ENCODE measurements at regions not wholly inside any gene's neighbourhood (a gene's known extent, or its start where the extent isn't known, plus 50 kb on each side); places are given as distances from the start of the nearest gene placed in this dataset.

- Histone ChIP-seq H3K9me3 (ENCODE audit: control insufficient read depth, low read depth, low read length) (no peaks in the 10 kb centered on the region), H3K27ac (ENCODE audit: low read length) (no peak overlapping the region), H3K27me3 (ENCODE audit: control insufficient read depth, insufficient read depth, low read length) (no peaks in the 10 kb centered on the region), H3K4me1 (ENCODE audit: control insufficient read depth, insufficient read depth, low read length) (no peaks in the 10 kb centered on the region), H3K36me3 (ENCODE audit: control insufficient read depth, insufficient read depth, low read length) (no peaks in the 10 kb centered on the region), H3K4me3 (ENCODE audit: low read length) (no peak overlapping the region)
- no peak for DNase-seq
Observed at GRCh38 chr14:53354336-53354735, 201.2 kb upstream of the DDHD1 start.

GRCh38 chr14:53350866-53351265, 197.7 kb upstream of the DDHD1 start:
- no peaks in the 10 kb centered on the region for H3K4me1 ChIP-seq (ENCODE audit: control insufficient read depth, insufficient read depth, low read length)
- H3K4me3 ChIP-seq (ENCODE audit: low read length), result no peak overlapping the region
- H3K27me3 ChIP-seq (ENCODE audit: control insufficient read depth, insufficient read depth, low read length), result no peaks in the 10 kb centered on the region
- H3K27ac ChIP-seq (ENCODE audit: low read length), result no peak overlapping the region
- DNase-seq, result no peak
- H3K9me3 ChIP-seq (ENCODE audit: control insufficient read depth, low read depth, low read length), result no peaks in the 10 kb centered on the region
- no peaks in the 10 kb centered on the region for H3K36me3 ChIP-seq (ENCODE audit: control insufficient read depth, insufficient read depth, low read length)

GRCh38 chr14:53350429-53350828, 197.3 kb upstream of the DDHD1 start:
- no CpG with 5 or more reads among the region's 2 CpGs for WGBS (ENCODE audit: insufficient coverage, low lambda C conversion rate)
- Histone ChIP-seq H3K36me3 (ENCODE audit: control insufficient read depth, insufficient read depth, low read length) (no peaks in the 10 kb centered on the region), H3K4me3 (ENCODE audit: low read length) (no peak overlapping the region), H3K9me3 (ENCODE audit: control insufficient read depth, low read depth, low read length) (no peaks in the 10 kb centered on the region), H3K27ac (ENCODE audit: low read length) (no peak overlapping the region), H3K27me3 (ENCODE audit: control insufficient read depth, insufficient read depth, low read length) (no peaks in the 10 kb centered on the region), H3K4me1 (ENCODE audit: control insufficient read depth, insufficient read depth, low read length) (no peaks in the 10 kb centered on the region)
- no peak for DNase-seq

- Histone ChIP-seq H3K9me3 (ENCODE audit: control insufficient read depth, low read depth, low read length) (no peaks in the 10 kb centered on the region), H3K4me1 (ENCODE audit: control insufficient read depth, insufficient read depth, low read length) (no peaks in the 10 kb centered on the region), H3K4me3 (ENCODE audit: low read length) (no peak overlapping the region), H3K36me3 (ENCODE audit: control insufficient read depth, insufficient read depth, low read length) (no peaks in the 10 kb centered on the region), H3K27me3 (ENCODE audit: control insufficient read depth, insufficient read depth, low read length) (no peaks in the 10 kb centered on the region), H3K27ac (ENCODE audit: low read length) (no peak overlapping the region)
- DNase-seq, result no peak
- WGBS (ENCODE audit: insufficient coverage, low lambda C conversion rate), result 75% methylated on average over 1 of the region's 3 CpGs
Observed at GRCh38 chr14:53346988-53347387, 193.9 kb upstream of the DDHD1 start.

GRCh38 chr14:53341324-53341723, 188.2 kb upstream of the DDHD1 start:
- no peaks in the 10 kb centered on the region for H3K4me1 ChIP-seq (ENCODE audit: control insufficient read depth, insufficient read depth, low read length)
- H3K4me3 ChIP-seq (ENCODE audit: low read length), result no peak overlapping the region
- no peaks in the 10 kb centered on the region for H3K9me3 ChIP-seq (ENCODE audit: control insufficient read depth, low read depth, low read length)
- H3K36me3 ChIP-seq (ENCODE audit: control insufficient read depth, insufficient read depth, low read length), result no peaks in the 10 kb centered on the region
- H3K27ac ChIP-seq (ENCODE audit: low read length), result no peak overlapping the region
- DNase-seq, result no peak
- WGBS (ENCODE audit: insufficient coverage, low lambda C conversion rate), result 100% methylated on average over 1 of the region's 4 CpGs
- H3K27me3 ChIP-seq (ENCODE audit: control insufficient read depth, insufficient read depth, low read length), result no peaks in the 10 kb centered on the region

GRCh38 chr14:53338192-53338591, 185.1 kb upstream of the DDHD1 start:
- Histone ChIP-seq H3K9me3 (ENCODE audit: control insufficient read depth, low read depth, low read length) (no peaks in the 10 kb centered on the region), H3K27ac (ENCODE audit: low read length) (no peak overlapping the region), H3K4me1 (ENCODE audit: control insufficient read depth, insufficient read depth, low read length) (no peaks in the 10 kb centered on the region), H3K36me3 (ENCODE audit: control insufficient read depth, insufficient read depth, low read length) (no peaks in the 10 kb centered on the region), H3K27me3 (ENCODE audit: control insufficient read depth, insufficient read depth, low read length) (no peaks in the 10 kb centered on the region), H3K4me3 (ENCODE audit: low read length) (no peak overlapping the region)
- WGBS (ENCODE audit: insufficient coverage, low lambda C conversion rate), result 83% methylated on average over 1 of the region's 5 CpGs
- no peak for DNase-seq

- Histone ChIP-seq H3K27ac (ENCODE audit: low read length) (no peak overlapping the region), H3K27me3 (ENCODE audit: control insufficient read depth, insufficient read depth, low read length) (no peaks in the 10 kb centered on the region), H3K36me3 (ENCODE audit: control insufficient read depth, insufficient read depth, low read length) (no peaks in the 10 kb centered on the region), H3K9me3 (ENCODE audit: control insufficient read depth, low read depth, low read length) (no peaks in the 10 kb centered on the region), H3K4me1 (ENCODE audit: control insufficient read depth, insufficient read depth, low read length) (no peaks in the 10 kb centered on the region), H3K4me3 (ENCODE audit: low read length) (no peak overlapping the region)
- no CpG with 5 or more reads among the region's 3 CpGs for WGBS (ENCODE audit: insufficient coverage, low lambda C conversion rate)
- no peak for DNase-seq
Observed at GRCh38 chr14:53336729-53337128, 183.6 kb upstream of the DDHD1 start.

GRCh38 chr14:53333809-53334208, 180.7 kb upstream of the DDHD1 start:
- WGBS (ENCODE audit: insufficient coverage, low lambda C conversion rate), result no CpG with 5 or more reads among the region's 2 CpGs
- H3K4me3 ChIP-seq (ENCODE audit: low read length), result no peak overlapping the region
- no peaks in the 10 kb centered on the region for H3K27me3 ChIP-seq (ENCODE audit: control insufficient read depth, insufficient read depth, low read length)
- no peak for DNase-seq
- H3K9me3 ChIP-seq (ENCODE audit: control insufficient read depth, low read depth, low read length), result no peaks in the 10 kb centered on the region
- H3K27ac ChIP-seq (ENCODE audit: low read length), result no peak overlapping the region
- no peaks in the 10 kb centered on the region for H3K4me1 ChIP-seq (ENCODE audit: control insufficient read depth, insufficient read depth, low read length)
- H3K36me3 ChIP-seq (ENCODE audit: control insufficient read depth, insufficient read depth, low read length), result no peaks in the 10 kb centered on the region

GRCh38 chr14:53331921-53332320, 178.8 kb upstream of the DDHD1 start:
- no peak for DNase-seq
- Histone ChIP-seq H3K9me3 (ENCODE audit: control insufficient read depth, low read depth, low read length) (no peaks in the 10 kb centered on the region), H3K27me3 (ENCODE audit: control insufficient read depth, insufficient read depth, low read length) (no peaks in the 10 kb centered on the region), H3K4me1 (ENCODE audit: control insufficient read depth, insufficient read depth, low read length) (no peaks in the 10 kb centered on the region), H3K4me3 (ENCODE audit: low read length) (no peak overlapping the region), H3K36me3 (ENCODE audit: control insufficient read depth, insufficient read depth, low read length) (no peaks in the 10 kb centered on the region), H3K27ac (ENCODE audit: low read length) (no peak overlapping the region)
- WGBS (ENCODE audit: insufficient coverage, low lambda C conversion rate), result no CpG with 5 or more reads among the region's 1 CpG

- WGBS (ENCODE audit: insufficient coverage, low lambda C conversion rate), result no CpG with 5 or more reads among the region's 1 CpG
- H3K36me3 ChIP-seq (ENCODE audit: control insufficient read depth, insufficient read depth, low read length), result no peaks in the 10 kb centered on the region
- no peaks in the 10 kb centered on the region for H3K9me3 ChIP-seq (ENCODE audit: control insufficient read depth, low read depth, low read length)
- H3K4me3 ChIP-seq (ENCODE audit: low read length), result no peak overlapping the region
- H3K4me1 ChIP-seq (ENCODE audit: control insufficient read depth, insufficient read depth, low read length), result no peaks in the 10 kb centered on the region
- DNase-seq, result no peak
- no peak overlapping the region for H3K27ac ChIP-seq (ENCODE audit: low read length)
- no peaks in the 10 kb centered on the region for H3K27me3 ChIP-seq (ENCODE audit: control insufficient read depth, insufficient read depth, low read length)
Observed at GRCh38 chr14:53331247-53331646, 178.1 kb upstream of the DDHD1 start.

GRCh38 chr14:53330441-53330840, 177.3 kb upstream of the DDHD1 start:
- no peak for DNase-seq
- no peaks in the 10 kb centered on the region for H3K9me3 ChIP-seq (ENCODE audit: control insufficient read depth, low read depth, low read length)
- no peaks in the 10 kb centered on the region for H3K27me3 ChIP-seq (ENCODE audit: control insufficient read depth, insufficient read depth, low read length)
- H3K27ac ChIP-seq (ENCODE audit: low read length), result no peak overlapping the region
- no peaks in the 10 kb centered on the region for H3K4me1 ChIP-seq (ENCODE audit: control insufficient read depth, insufficient read depth, low read length)
- 80% methylated on average over 1 of the region's 3 CpGs for WGBS (ENCODE audit: insufficient coverage, low lambda C conversion rate)
- no peaks in the 10 kb centered on the region for H3K36me3 ChIP-seq (ENCODE audit: control insufficient read depth, insufficient read depth, low read length)
- H3K4me3 ChIP-seq (ENCODE audit: low read length), result no peak overlapping the region
